ENCODE measurements at regions not wholly inside any gene's neighbourhood (a gene's known extent, or its start where the extent isn't known, plus 50 kb on each side); places are given as distances from the start of the nearest gene placed in this dataset.

- TF ChIP-seq CBX5 (IDR thresholded peaks at IDR 0.05; ENCODE audit: low read depth, low read length) (no peak), FOSL1 (IDR thresholded peaks at IDR 0.05; ENCODE audit: insufficient read depth, low read depth, low read length) (no peak), POU5F1 (IDR thresholded peaks at IDR 0.05; ENCODE audit: low read depth, low read length) (no peak), GABPA (IDR thresholded peaks at IDR 0.05; ENCODE audit: borderline replicate concordance, insufficient read depth, low read length) (no peak), POLR2A (IDR thresholded peaks at IDR 0.05; ENCODE audit: control extremely low read depth in 1 of 2, low read depth in 2 of 2, low read length in 2 of 2) (no peak), E2F6 (IDR thresholded peaks at IDR 0.05) (no peak), SUZ12 (IDR thresholded peaks at IDR 0.05; ENCODE audit: low read length) (no peak)
These were observed 961.2 kb downstream of the TMEM121 start (continued) for GRCh38 chr14:106487600-106487999.

Data from H1 (cell line).